ENCODE measurements at regions not wholly inside any gene's neighbourhood (a gene's known extent, or its start where the extent isn't known, plus 50 kb on each side); places are given as distances from the start of the nearest gene placed in this dataset.
"Not testable (repeated sequence)": the region's sequence is repeated elsewhere in the genome, so short reads cannot be mapped to it uniquely, and the experiment has no call there.

DNA sequence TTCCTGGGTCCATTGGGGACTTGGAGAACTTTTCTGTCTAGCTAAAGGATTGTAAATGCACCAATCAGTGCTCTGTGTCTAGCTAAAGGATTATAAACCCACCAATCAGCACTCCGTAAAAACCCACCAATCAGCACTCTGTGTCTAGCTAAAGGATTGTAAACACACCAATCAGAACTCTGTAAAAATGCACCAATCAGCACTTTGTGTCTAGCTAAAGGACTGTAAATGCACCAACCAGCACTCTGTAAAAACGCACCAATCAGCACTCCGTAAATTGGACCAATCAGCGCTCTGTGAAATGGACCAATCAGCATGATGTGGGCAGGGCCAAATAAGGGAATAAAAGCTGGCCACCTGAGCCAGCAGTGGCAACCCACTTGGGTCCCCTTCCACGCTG is 522.4 kb upstream of the LINC00305 start:
- not testable (repeated sequence) for H3K9me3 ChIP-seq (ENCODE audit: control insufficient read depth in 1 of 2, low read length in 2 of 2); H3K36me3 ChIP-seq (ENCODE audit: control insufficient read depth in 1 of 2, insufficient read depth in 2 of 2, low read length in 2 of 2); H3K27ac ChIP-seq (ENCODE audit: low read length)

DNA sequence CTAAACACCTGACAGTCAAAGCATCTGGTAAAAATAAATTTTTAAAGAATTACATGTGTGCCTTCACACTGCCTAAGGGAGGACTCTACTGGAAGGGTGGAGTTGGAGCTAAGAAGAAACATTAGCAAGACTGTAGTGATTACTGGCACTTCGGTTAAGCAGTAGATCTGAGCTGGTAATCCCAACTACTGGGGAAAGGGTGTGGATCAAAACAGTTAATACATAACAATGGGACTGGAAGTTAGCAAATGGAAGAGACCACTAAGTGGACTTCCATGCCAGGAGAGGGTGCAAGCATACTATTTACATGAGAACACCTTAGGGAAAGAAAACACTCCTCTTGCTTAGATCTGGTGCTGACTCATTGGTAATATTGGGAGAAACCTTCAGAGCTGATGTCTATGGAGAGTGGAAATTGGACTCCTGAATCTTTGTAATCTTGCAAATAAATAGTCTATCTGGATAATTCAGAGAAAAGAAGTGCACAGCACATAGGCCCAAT is 519.6 kb upstream of the LINC00305 start:
- Histone ChIP-seq H3K27me3 (ENCODE audit: low read depth, low read length) (no peaks in the 10 kb centered on the region), H3K27ac (ENCODE audit: low read length) (no peak overlapping the region)

More for the DNA sequence above, 522.4 kb upstream of the LINC00305 start:
- not testable (repeated sequence) for H3K4me3 ChIP-seq (ENCODE audit: low read depth in 1 of 2, low read length in 2 of 2); H3K27me3 ChIP-seq (ENCODE audit: low read depth, low read length); H3K4me1 ChIP-seq (ENCODE audit: control insufficient read depth in 1 of 2, insufficient read depth in 2 of 2, low read length in 2 of 2)

DNA sequence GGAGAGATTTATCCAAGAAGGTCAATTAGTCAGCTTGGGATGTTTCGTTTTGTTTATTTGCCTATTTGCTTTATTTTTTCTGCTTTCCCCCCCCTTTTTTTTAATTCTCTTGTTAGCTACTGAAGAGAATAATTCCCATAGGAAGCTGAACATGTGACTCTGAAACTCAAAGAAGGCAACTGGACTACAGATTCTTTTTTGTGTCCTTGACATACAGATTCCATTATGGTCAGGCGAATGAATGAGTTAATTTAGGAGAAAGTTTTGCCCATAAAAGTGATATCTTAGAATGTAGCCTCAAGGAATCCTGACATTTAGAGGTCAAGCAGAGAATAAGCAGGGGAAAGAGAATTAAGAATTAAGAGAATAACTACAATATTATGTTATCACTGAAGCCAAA is 514.2 kb upstream of the LINC00305 start:
- no peaks in the 10 kb centered on the region for H3K36me3 ChIP-seq (ENCODE audit: control insufficient read depth in 1 of 2, insufficient read depth in 2 of 2, low read length in 2 of 2)
- H3K27ac ChIP-seq (ENCODE audit: low read length): no peak overlapping the region
- no peak overlapping the region for H3K4me3 ChIP-seq (ENCODE audit: low read depth in 1 of 2, low read length in 2 of 2)
- no peaks in the 10 kb centered on the region for H3K9me3 ChIP-seq (ENCODE audit: control insufficient read depth in 1 of 2, low read length in 2 of 2)
- no peaks in the 10 kb centered on the region for H3K4me1 ChIP-seq (ENCODE audit: control insufficient read depth in 1 of 2, insufficient read depth in 2 of 2, low read length in 2 of 2)
- H3K27me3 ChIP-seq (ENCODE audit: low read depth, low read length): no peaks in the 10 kb centered on the region

More for the DNA sequence above, 519.6 kb upstream of the LINC00305 start:
- Histone ChIP-seq H3K4me3 (ENCODE audit: low read depth in 1 of 2, low read length in 2 of 2) (no peak overlapping the region), H3K4me1 (ENCODE audit: control insufficient read depth in 1 of 2, insufficient read depth in 2 of 2, low read length in 2 of 2) (no peaks in the 10 kb centered on the region), H3K9me3 (ENCODE audit: control insufficient read depth in 1 of 2, low read length in 2 of 2) (peaks cover 0 to 4% of the 10 kb centered on the region in 2 donors), H3K36me3 (ENCODE audit: control insufficient read depth in 1 of 2, insufficient read depth in 2 of 2, low read length in 2 of 2) (no peaks in the 10 kb centered on the region)

DNA sequence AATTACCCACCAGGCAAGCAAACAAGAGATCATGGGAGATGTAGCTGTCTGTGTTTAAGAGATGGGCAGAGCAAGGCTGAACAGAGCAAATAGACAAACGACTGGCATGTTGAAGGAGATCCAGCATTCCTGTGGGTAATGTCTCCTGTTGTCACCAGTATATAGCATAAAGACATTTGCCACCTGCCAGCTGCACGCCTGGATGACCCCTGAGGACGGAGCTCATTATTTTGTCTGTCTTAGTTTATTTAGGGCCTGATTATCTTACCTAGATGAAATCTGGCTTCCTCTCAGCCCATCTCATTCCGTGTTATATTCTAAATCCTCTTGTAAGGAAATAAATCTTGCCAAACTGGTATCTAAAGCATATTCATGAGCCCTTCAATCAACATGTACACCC is 510.3 kb upstream of the LINC00305 start:
- no peak overlapping the region for H3K4me3 ChIP-seq (ENCODE audit: low read depth in 1 of 2, low read length in 2 of 2)
- no peak overlapping the region for H3K27ac ChIP-seq (ENCODE audit: low read length)
- no peaks in the 10 kb centered on the region for H3K9me3 ChIP-seq (ENCODE audit: control insufficient read depth in 1 of 2, low read length in 2 of 2)
- no peaks in the 10 kb centered on the region for H3K4me1 ChIP-seq (ENCODE audit: control insufficient read depth in 1 of 2, insufficient read depth in 2 of 2, low read length in 2 of 2)
- H3K36me3 ChIP-seq (ENCODE audit: control insufficient read depth in 1 of 2, insufficient read depth in 2 of 2, low read length in 2 of 2): no peaks in the 10 kb centered on the region
- H3K27me3 ChIP-seq (ENCODE audit: low read depth, low read length): no peaks in the 10 kb centered on the region

DNA sequence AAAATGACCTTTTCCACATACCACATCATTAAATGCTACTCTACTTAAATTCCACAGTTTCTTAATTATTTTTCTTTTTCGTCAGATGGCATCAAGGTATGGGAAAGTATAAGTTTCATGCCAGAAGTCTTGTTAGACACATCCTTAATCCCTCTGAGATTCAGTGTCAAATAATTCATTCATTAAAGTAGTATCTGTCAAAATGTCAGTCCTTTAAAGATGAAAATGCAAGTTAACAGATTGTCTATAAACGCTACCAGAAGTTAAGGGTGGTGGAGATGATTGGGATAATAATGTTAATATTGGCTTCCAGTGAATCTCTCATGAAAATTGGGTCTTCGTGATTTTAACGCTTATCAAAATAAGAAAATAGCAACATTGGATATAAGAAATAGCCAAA is 504.2 kb upstream of the LINC00305 start:
- Histone ChIP-seq H3K36me3 (ENCODE audit: control insufficient read depth in 1 of 2, insufficient read depth in 2 of 2, low read length in 2 of 2) (no peaks in the 10 kb centered on the region), H3K27ac (ENCODE audit: low read length) (no peak overlapping the region), H3K27me3 (ENCODE audit: low read depth, low read length) (no peaks in the 10 kb centered on the region), H3K4me3 (ENCODE audit: low read depth in 1 of 2, low read length in 2 of 2) (no peak overlapping the region), H3K4me1 (ENCODE audit: control insufficient read depth in 1 of 2, insufficient read depth in 2 of 2, low read length in 2 of 2) (no peaks in the 10 kb centered on the region), H3K9me3 (ENCODE audit: control insufficient read depth in 1 of 2, low read length in 2 of 2) (no peaks in the 10 kb centered on the region)

DNA sequence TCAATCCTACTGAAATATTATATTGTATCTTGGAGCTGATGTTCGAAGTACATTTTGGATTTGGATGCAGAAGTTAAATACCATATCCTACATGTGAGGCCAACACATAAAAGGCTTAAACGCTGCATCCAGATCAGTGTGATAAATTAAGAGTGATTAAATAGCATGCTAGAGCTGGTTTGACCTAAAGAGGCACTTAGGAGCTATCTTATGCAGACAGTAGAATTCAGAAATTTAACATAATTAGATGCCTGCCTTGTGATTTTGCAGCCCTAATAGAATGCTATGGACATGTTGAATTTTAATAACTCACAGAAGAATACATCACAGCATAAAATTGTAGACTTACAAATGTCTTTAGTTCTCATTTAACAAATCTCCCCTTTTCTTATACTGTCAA is 501.2 kb upstream of the LINC00305 start:
- no peak overlapping the region for H3K27ac ChIP-seq (ENCODE audit: low read length)
- H3K36me3 ChIP-seq (ENCODE audit: control insufficient read depth in 1 of 2, insufficient read depth in 2 of 2, low read length in 2 of 2): no peaks in the 10 kb centered on the region
- H3K9me3 ChIP-seq (ENCODE audit: control insufficient read depth in 1 of 2, low read length in 2 of 2): peaks cover 0 to 6% of the 10 kb centered on the region in 2 donors
- no peaks in the 10 kb centered on the region for H3K4me1 ChIP-seq (ENCODE audit: control insufficient read depth in 1 of 2, insufficient read depth in 2 of 2, low read length in 2 of 2)
- no peak overlapping the region for H3K4me3 ChIP-seq (ENCODE audit: low read depth in 1 of 2, low read length in 2 of 2)
- no peaks in the 10 kb centered on the region for H3K27me3 ChIP-seq (ENCODE audit: low read depth, low read length)

DNA sequence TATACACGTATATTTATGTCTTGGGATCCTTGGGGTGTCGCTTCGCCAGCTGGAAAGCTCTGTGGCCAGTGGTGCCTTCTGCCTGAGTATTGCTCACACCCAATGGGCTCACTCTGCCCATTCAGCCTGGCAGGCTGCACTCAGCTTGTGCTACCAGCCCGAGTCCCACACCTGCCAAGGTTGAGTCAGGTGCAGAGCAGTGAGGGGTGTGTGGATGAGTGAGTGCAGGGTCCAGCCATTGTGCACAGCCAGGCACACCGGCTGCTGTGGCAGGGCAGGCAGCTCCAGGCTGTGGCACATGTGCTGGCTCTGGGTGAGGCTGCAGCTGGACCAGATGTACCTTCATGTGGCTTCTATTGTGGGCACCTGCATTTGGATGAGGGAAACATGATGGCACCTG is 496.9 kb upstream of the LINC00305 start:
- no peaks in the 10 kb centered on the region for H3K4me1 ChIP-seq (ENCODE audit: control insufficient read depth in 1 of 2, insufficient read depth in 2 of 2, low read length in 2 of 2)
- no peaks in the 10 kb centered on the region for H3K36me3 ChIP-seq (ENCODE audit: control insufficient read depth in 1 of 2, insufficient read depth in 2 of 2, low read length in 2 of 2)
- H3K27ac ChIP-seq (ENCODE audit: low read length): no peak overlapping the region
- H3K9me3 ChIP-seq (ENCODE audit: control insufficient read depth in 1 of 2, low read length in 2 of 2): peaks cover 0 to 6% of the 10 kb centered on the region in 2 donors
- H3K4me3 ChIP-seq (ENCODE audit: low read depth in 1 of 2, low read length in 2 of 2): no peak overlapping the region
- no peaks in the 10 kb centered on the region for H3K27me3 ChIP-seq (ENCODE audit: low read depth, low read length)

DNA sequence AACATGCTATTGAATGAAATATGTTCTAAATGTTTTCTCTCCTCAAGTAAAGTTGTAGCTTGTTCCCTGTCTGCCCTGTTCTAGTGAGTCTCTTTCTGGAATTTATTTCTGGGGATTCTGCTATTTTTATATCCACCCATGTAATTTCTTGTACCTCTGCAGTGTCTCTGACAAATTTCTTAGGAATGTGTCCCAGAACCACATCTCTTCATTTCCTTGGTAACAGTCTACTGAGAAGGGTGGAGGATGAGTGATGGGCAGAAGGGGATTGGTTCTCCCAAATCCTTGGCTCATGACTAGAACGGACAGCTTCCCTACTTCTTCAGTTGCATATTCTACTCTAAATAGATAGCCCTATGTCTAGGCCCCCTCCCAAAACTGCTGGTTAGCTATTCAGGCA is 490.6 kb upstream of the LINC00305 start:
- Histone ChIP-seq H3K9me3 (ENCODE audit: control insufficient read depth in 1 of 2, low read length in 2 of 2) (no peaks in the 10 kb centered on the region), H3K27me3 (ENCODE audit: low read depth, low read length) (no peaks in the 10 kb centered on the region), H3K36me3 (ENCODE audit: control insufficient read depth in 1 of 2, insufficient read depth in 2 of 2, low read length in 2 of 2) (no peaks in the 10 kb centered on the region), H3K27ac (ENCODE audit: low read length) (no peak overlapping the region), H3K4me1 (ENCODE audit: control insufficient read depth in 1 of 2, insufficient read depth in 2 of 2, low read length in 2 of 2) (no peaks in the 10 kb centered on the region), H3K4me3 (ENCODE audit: low read depth in 1 of 2, low read length in 2 of 2) (no peak overlapping the region)

DNA sequence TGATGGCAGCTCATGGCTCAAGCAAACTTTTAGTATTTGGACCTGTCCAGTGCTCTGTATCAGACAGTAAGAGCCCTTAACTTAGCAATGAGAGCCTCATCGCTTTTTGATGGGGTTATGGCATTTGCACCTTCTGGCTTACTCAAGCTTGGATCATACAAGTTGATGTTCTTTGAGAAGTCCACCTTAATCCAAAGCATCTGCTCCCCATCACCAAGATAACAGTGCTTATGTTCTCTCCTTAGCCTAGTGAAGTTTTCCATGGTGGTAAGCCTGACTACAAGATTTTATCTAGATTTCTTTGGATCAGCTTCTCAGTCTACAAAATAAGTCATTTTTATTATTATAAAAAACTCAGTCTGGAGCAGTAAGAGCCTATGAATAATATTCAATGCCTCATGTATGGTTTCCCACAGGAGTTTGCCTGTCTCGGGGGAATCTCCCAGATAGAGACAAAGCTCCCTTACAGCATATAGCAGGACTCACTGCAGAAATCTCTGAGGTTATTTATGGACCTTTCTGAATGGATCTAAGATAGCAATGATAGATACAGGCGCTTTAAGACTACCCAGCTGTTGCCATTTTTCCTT is 472.2 kb upstream of the LINC00305 start:
- H3K4me3 ChIP-seq (ENCODE audit: low read depth in 1 of 2, low read length in 2 of 2): no peak overlapping the region
- no peaks in the 10 kb centered on the region for H3K9me3 ChIP-seq (ENCODE audit: control insufficient read depth in 1 of 2, low read length in 2 of 2)
- H3K27ac ChIP-seq (ENCODE audit: low read length): no peak overlapping the region
- no peaks in the 10 kb centered on the region for H3K27me3 ChIP-seq (ENCODE audit: low read depth, low read length)
- H3K36me3 ChIP-seq (ENCODE audit: control insufficient read depth in 1 of 2, insufficient read depth in 2 of 2, low read length in 2 of 2): no peaks in the 10 kb centered on the region
- H3K4me1 ChIP-seq (ENCODE audit: control insufficient read depth in 1 of 2, insufficient read depth in 2 of 2, low read length in 2 of 2): no peaks in the 10 kb centered on the region

DNA sequence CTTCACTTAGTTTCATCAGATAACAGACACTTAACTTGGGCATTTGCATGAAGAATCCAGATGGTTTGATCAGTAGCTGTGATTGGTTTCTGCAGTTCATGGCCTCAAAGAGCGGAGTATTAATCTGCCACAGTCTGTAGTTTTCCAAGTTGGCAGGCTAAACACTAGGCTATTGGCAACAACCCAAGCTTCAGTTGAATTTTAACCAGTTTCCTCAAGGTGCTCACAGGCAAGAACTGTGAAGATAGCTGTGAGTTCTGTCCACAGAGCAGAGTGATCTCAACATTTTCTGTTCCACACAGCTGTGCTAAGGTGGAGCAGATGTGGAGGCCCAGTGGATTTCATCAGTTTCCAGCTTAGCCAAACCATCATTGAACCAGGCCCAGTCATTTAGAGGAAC is 469.5 kb upstream of the LINC00305 start:
- Histone ChIP-seq H3K9me3 (ENCODE audit: control insufficient read depth in 1 of 2, low read length in 2 of 2) (no peaks in the 10 kb centered on the region), H3K36me3 (ENCODE audit: control insufficient read depth in 1 of 2, insufficient read depth in 2 of 2, low read length in 2 of 2) (no peaks in the 10 kb centered on the region), H3K27me3 (ENCODE audit: low read depth, low read length) (no peaks in the 10 kb centered on the region), H3K4me1 (ENCODE audit: control insufficient read depth in 1 of 2, insufficient read depth in 2 of 2, low read length in 2 of 2) (no peaks in the 10 kb centered on the region), H3K27ac (ENCODE audit: low read length) (no peak overlapping the region), H3K4me3 (ENCODE audit: low read depth in 1 of 2, low read length in 2 of 2) (no peak overlapping the region)

DNA sequence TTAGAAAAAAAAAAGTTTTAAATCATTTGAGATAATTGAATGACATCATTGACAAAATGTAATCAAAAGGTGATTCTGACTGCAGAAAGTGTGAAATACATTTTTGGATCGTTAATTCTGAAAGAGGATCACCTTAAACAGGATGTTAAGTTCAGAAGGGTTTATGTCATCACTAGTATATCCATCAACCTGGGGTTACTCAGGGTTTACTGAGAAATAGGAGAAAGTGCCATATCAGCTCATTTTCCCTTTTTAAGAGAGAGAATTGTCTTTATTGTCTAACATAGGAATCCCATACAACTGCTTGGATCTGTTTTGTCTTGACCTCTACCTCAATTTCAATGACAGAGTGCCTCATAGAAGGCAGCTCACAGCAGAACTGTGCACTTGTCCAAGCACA is 466.1 kb upstream of the LINC00305 start:
- H3K27me3 ChIP-seq (ENCODE audit: low read depth, low read length): no peaks in the 10 kb centered on the region
- H3K4me3 ChIP-seq (ENCODE audit: low read depth in 1 of 2, low read length in 2 of 2): no peak overlapping the region
- H3K36me3 ChIP-seq (ENCODE audit: control insufficient read depth in 1 of 2, insufficient read depth in 2 of 2, low read length in 2 of 2): no peaks in the 10 kb centered on the region
- H3K4me1 ChIP-seq (ENCODE audit: control insufficient read depth in 1 of 2, insufficient read depth in 2 of 2, low read length in 2 of 2): no peaks in the 10 kb centered on the region
- H3K9me3 ChIP-seq (ENCODE audit: control insufficient read depth in 1 of 2, low read length in 2 of 2): no peaks in the 10 kb centered on the region
- H3K27ac ChIP-seq (ENCODE audit: low read length): no peak overlapping the region

DNA sequence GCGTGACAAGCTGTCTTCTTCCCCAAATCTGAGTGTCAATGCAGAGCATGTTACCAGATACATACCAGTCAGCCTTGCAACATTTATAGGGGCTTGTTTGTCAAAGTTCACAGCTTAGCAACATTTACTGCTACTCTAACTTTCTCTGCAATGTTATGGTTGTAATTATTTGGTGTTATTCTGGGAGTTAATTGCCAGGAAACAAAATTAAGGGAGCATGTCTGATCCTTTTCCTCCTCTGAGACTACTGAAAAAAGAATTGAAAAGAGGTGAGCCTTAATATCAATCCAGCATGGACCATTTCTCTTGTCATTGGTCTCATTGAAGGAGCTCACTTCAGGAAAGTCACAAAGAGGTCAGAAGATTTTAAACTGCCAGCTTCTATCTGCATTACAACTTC is 465.6 kb upstream of the LINC00305 start:
- no peak overlapping the region for H3K4me3 ChIP-seq (ENCODE audit: low read depth in 1 of 2, low read length in 2 of 2)
- no peaks in the 10 kb centered on the region for H3K9me3 ChIP-seq (ENCODE audit: control insufficient read depth in 1 of 2, low read length in 2 of 2)
- H3K27ac ChIP-seq (ENCODE audit: low read length): no peak overlapping the region
- H3K36me3 ChIP-seq (ENCODE audit: control insufficient read depth in 1 of 2, insufficient read depth in 2 of 2, low read length in 2 of 2): no peaks in the 10 kb centered on the region
- H3K27me3 ChIP-seq (ENCODE audit: low read depth, low read length): no peaks in the 10 kb centered on the region
- no peaks in the 10 kb centered on the region for H3K4me1 ChIP-seq (ENCODE audit: control insufficient read depth in 1 of 2, insufficient read depth in 2 of 2, low read length in 2 of 2)

All from muscle layer of duodenum (tissue), 2 donors.